ENCODE measurements at regions not wholly inside any gene's neighbourhood (a gene's known extent, or its start where the extent isn't known, plus 50 kb on each side); places are given as distances from the start of the nearest gene placed in this dataset.

DNA sequence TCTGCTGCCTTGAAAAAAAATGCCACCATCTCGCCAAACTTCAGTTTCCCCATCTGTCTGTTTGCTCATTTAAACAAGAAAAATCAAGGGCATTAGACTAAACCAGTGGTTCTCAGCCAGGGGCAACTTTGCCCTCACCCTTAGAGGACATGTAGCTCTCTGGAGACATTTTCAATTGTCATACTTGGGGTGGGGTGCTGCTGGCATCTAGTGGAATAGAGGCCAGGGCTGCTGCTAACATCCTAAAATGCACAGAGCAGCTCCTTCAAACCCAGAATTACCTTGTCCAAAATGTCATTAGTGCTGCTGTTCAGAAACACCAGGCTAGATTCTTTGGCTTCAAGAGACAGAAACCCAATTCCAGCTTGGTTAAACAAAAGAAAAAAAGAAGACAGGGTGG, 71.1 kb upstream of the FOXE1 start:
- Histone ChIP-seq H3K9me3 (ENCODE audit: low read depth) (no peaks in the 10 kb centered on the region), H3K36me3 (no peaks in the 10 kb centered on the region), H3K27ac (no peak overlapping the region), H3K4me3 (no peak overlapping the region), H3K4me1 (ENCODE audit: low read depth) (no peaks in the 10 kb centered on the region), H3K27me3 (peaks cover 6% of the 10 kb centered on the region)
- TF ChIP-seq, protein P1, sequence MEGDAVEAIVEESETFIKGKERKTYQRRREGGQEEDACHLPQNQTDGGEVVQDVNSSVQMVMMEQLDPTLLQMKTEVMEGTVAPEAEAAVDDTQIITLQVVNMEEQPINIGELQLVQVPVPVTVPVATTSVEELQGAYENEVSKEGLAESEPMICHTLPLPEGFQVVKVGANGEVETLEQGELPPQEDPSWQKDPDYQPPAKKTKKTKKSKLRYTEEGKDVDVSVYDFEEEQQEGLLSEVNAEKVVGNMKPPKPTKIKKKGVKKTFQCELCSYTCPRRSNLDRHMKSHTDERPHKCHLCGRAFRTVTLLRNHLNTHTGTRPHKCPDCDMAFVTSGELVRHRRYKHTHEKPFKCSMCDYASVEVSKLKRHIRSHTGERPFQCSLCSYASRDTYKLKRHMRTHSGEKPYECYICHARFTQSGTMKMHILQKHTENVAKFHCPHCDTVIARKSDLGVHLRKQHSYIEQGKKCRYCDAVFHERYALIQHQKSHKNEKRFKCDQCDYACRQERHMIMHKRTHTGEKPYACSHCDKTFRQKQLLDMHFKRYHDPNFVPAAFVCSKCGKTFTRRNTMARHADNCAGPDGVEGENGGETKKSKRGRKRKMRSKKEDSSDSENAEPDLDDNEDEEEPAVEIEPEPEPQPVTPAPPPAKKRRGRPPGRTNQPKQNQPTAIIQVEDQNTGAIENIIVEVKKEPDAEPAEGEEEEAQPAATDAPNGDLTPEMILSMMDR (IDR thresholded peaks at IDR 0.05; ENCODE audit: low read depth, low read length): no peak
- no peak for DNase-seq (ENCODE audit: low read depth in 1 of 2, low spot score in 1 of 2)

GRCh38 chr9:97786341-97786740, 66.7 kb upstream of the FOXE1 start:
- Histone ChIP-seq H3K4me1 (ENCODE audit: low read depth) (no peaks in the 10 kb centered on the region), H3K27ac (no peak overlapping the region), H3K36me3 (no peaks in the 10 kb centered on the region), H3K27me3 (peaks cover 19% of the 10 kb centered on the region), H3K4me3 (no peak overlapping the region), H3K9me3 (ENCODE audit: low read depth) (no peaks in the 10 kb centered on the region)
- TF ChIP-seq, protein P1 (IDR thresholded peaks at IDR 0.05; ENCODE audit: low read depth, low read length): no peak
- DNase-seq (ENCODE audit: low read depth in 1 of 2, low spot score in 1 of 2): no peak

- TF ChIP-seq, protein P1 (IDR thresholded peaks at IDR 0.05; ENCODE audit: low read depth, low read length): no peak
- no peaks in the 10 kb centered on the region for H3K36me3 ChIP-seq
- H3K27ac ChIP-seq: no peak overlapping the region
- DNase-seq (ENCODE audit: low read depth in 1 of 2, low spot score in 1 of 2): no peak
- no peak overlapping the region for H3K4me3 ChIP-seq
- no peaks in the 10 kb centered on the region for H3K9me3 ChIP-seq (ENCODE audit: low read depth)
- H3K27me3 ChIP-seq: peaks cover 16% of the 10 kb centered on the region
- no peaks in the 10 kb centered on the region for H3K4me1 ChIP-seq (ENCODE audit: low read depth)
Measured at GRCh38 chr9:97787551-97787950, 65.5 kb upstream of the FOXE1 start.

GRCh38 chr9:97788763-97789663, 64.0 kb upstream of the FOXE1 start:
- no peak overlapping the region for H3K27ac ChIP-seq
- H3K4me1 ChIP-seq (ENCODE audit: low read depth): no peaks in the 10 kb centered on the region
- H3K27me3 ChIP-seq: peaks cover 13% of the 10 kb centered on the region
- no peaks in the 10 kb centered on the region for H3K9me3 ChIP-seq (ENCODE audit: low read depth)
- no peaks in the 10 kb centered on the region for H3K36me3 ChIP-seq
- no peak overlapping the region for H3K4me3 ChIP-seq
- no peak for DNase-seq (ENCODE audit: low read depth in 1 of 2, low spot score in 1 of 2)
- TF ChIP-seq, protein P1 (IDR thresholded peaks at IDR 0.05; ENCODE audit: low read depth, low read length): no peak

DNA sequence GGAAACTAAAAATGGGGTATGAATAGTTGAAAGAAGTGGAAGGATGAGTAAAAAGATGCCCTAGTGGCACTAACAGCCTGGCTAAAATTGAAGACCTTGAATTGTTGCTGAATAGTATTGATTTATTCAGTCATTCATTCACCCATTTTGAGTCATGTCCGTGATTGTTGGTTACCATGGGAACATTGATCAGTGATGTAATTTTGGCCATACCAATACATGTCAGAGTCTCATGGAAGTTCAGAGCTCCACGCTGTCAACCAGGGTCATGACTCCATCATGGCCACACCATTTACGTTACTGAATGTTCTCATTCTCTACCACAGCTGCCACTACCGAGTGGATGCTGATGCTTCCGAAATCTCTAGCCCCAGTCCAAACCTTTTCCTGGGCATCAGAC, 62.5 kb upstream of the FOXE1 start:
- peaks cover 13% of the 10 kb centered on the region for H3K27me3 ChIP-seq
- no peaks in the 10 kb centered on the region for H3K36me3 ChIP-seq
- DNase-seq (ENCODE audit: low read depth in 1 of 2, low spot score in 1 of 2): no peak
- H3K9me3 ChIP-seq (ENCODE audit: low read depth): no peaks in the 10 kb centered on the region
- no peak overlapping the region for H3K27ac ChIP-seq
- H3K4me3 ChIP-seq: no peak overlapping the region
- no peaks in the 10 kb centered on the region for H3K4me1 ChIP-seq (ENCODE audit: low read depth)
- TF ChIP-seq, protein P1 (IDR thresholded peaks at IDR 0.05; ENCODE audit: low read depth, low read length): no peak
